K562 (cell line): ENCODE measurements at regions not wholly inside any gene's neighbourhood (a gene's known extent, or its start where the extent isn't known, plus 50 kb on each side); places are given as distances from the start of the nearest gene placed in this dataset.
A peak's percentile ranks its signal among the peaks of the same experiment; 100 is the strongest.

ENCODE experiments used
- CHCHD3 ChIP-seq: fragments of 250-450 bp; sonication (Bioruptor Pico); IDR thresholded peaks from 2 replicates; pipeline ENCODE4 v2.1.2; 2022; ENCODE audit warnings: mild to moderate bottlenecking
- CREB3 ChIP-seq: fragments of 450-650 bp; conservative IDR thresholded peaks from 2 replicates; pipeline ENCODE4 v1.6.1; 2016; ENCODE audit warnings: missing genetic modification characterization, low read depth, mild to moderate bottlenecking, missing compliant biosample characterization, moderate library complexity
- DDX20 ChIP-seq: fragments of 450-650 bp; IDR thresholded peaks from 2 replicates; pipeline ENCODE4 v1.6.1; 2016; ENCODE audit warnings: missing genetic modification characterization, low read depth, mild to moderate bottlenecking, missing compliant biosample characterization, moderate library complexity
- ETV1 ChIP-seq: fragments of 450-650 bp; conservative IDR thresholded peaks from 2 replicates; pipeline ENCODE4 v1.6.1; 2016; ENCODE audit warnings: missing genetic modification characterization, control low read depth, low read depth, missing compliant biosample characterization
- GABPA ChIP-seq: fragments of 200-800 bp; sonication (Bioruptor generic); conservative IDR thresholded peaks from 2 replicates; pipeline ENCODE4 v1.6.1; 2016; ENCODE audit warnings: low read depth, missing genetic modification characterization, missing compliant biosample characterization
- GABPB1 ChIP-seq: sonication (generic); formaldehyde crosslinking; IDR thresholded peaks from 2 replicates; pipeline ENCODE4 v1.8.0; 2022; ENCODE audit warnings: mild to moderate bottlenecking, missing genetic modification reagents
- HDAC8 ChIP-seq: fragments of 450-650 bp; IDR thresholded peaks from 2 replicates; pipeline ENCODE4 v1.6.1; 2016; ENCODE audit warnings: mild to moderate bottlenecking, missing genetic modification characterization, moderate library complexity, missing compliant biosample characterization
- MIER1 ChIP-seq: fragments of 450-650 bp; IDR thresholded peaks from 2 replicates; pipeline ENCODE4 v1.6.1; 2016; ENCODE audit warnings: antibody characterized with exemption, mild to moderate bottlenecking, low read depth
- MNT ChIP-seq, 2 experiments: fragments of 450-650 bp; conservative IDR thresholded peaks; 2 replicates each; pipeline ENCODE4 v1.6.1; 2017; ENCODE audit warnings: mild to moderate bottlenecking in 2 of 2, moderate library complexity in 2 of 2
- MTA3 ChIP-seq: fragments of 450-650 bp; formaldehyde crosslinking; IDR thresholded peaks from 2 replicates; pipeline ENCODE4 v1.6.1; 2017; ENCODE audit warnings: mild to moderate bottlenecking, borderline replicate concordance
- MYBL2 ChIP-seq, 2 experiments: fragments of 450-650 bp in 1 of 2; sonication (generic) in 1 of 2; formaldehyde crosslinking in 1 of 2; IDR thresholded peaks; 2 replicates each; pipeline versions ENCODE4 v1.6.1 to v1.8.1; 2017 to 2022; ENCODE audit warnings: borderline replicate concordance in 1 of 2, inconsistent platforms in 1 of 2, low read depth in 1 of 2, mild to moderate bottlenecking in 1 of 2, missing genetic modification reagents in 1 of 2, moderate library complexity in 1 of 2
- NFRKB ChIP-seq: fragments of 450-650 bp; IDR thresholded peaks from 2 replicates; pipeline ENCODE4 v1.6.1; 2016; ENCODE audit warnings: low read depth
- NR0B1 ChIP-seq: fragments of 450-650 bp; IDR thresholded peaks from one replicate; pipeline ENCODE4 v1.6.1; 2018; ENCODE audit warnings: mild to moderate bottlenecking, moderate library complexity; ENCODE audit not compliant: partially characterized antibody
- POLR2AphosphoS5 ChIP-seq: IDR thresholded peaks from 2 replicates; pipeline ENCODE4 v1.6.1; 2011; ENCODE audit warnings: mild to moderate bottlenecking, low read depth, low read length, moderate library complexity; ENCODE audit not compliant: control insufficient read depth, insufficient read depth
- RB1 ChIP-seq: fragments of 450-650 bp; IDR thresholded peaks from 2 replicates; pipeline ENCODE4 v1.6.1; 2017; ENCODE audit warnings: low read depth, mild to moderate bottlenecking
- SAP30 ChIP-seq: fragments of 200-600 bp; sonication (generic); IDR thresholded peaks from 2 replicates; pipeline ENCODE4 v1.6.1; 2012; ENCODE audit warnings: borderline replicate concordance, low read depth, mild to moderate bottlenecking, moderate library complexity, low read length, control low read depth, inconsistent platforms; ENCODE audit not compliant: insufficient read depth, poor library complexity, severe bottlenecking
- SMARCB1 ChIP-seq: IDR thresholded peaks from 2 replicates; pipeline ENCODE4 v1.6.1; 2011; ENCODE audit warnings: improper control_type of control experiment, low read depth; ENCODE audit not compliant: insufficient read length
- SP1 ChIP-seq: sonication (generic); formaldehyde crosslinking; IDR thresholded peaks from 2 replicates; pipeline ENCODE4 v1.8.1; 2022; ENCODE audit warnings: mild to moderate bottlenecking, missing genetic modification reagents
- SRSF7 ChIP-seq: fragments of 200-400 bp; formaldehyde crosslinking; optimal IDR thresholded peaks from 2 replicates; pipeline ENCODE3; 2017; ENCODE audit warnings: mild to moderate bottlenecking, low read depth, low read length
- SUPT5H ChIP-seq: fragments of 450-650 bp; IDR thresholded peaks from 2 replicates; pipeline ENCODE4 v1.6.1; 2016
- ZNF124 ChIP-seq: sonication (generic); formaldehyde crosslinking; IDR thresholded peaks from 2 replicates; pipeline ENCODE4 v1.8.1; 2022; ENCODE audit warnings: missing genetic modification reagents
- ZNF583 ChIP-seq: fragments of 250-450 bp; sonication (Bioruptor Pico); IDR thresholded peaks from 2 replicates; pipeline ENCODE4 v1.4.0; 2020
- ZNF696 ChIP-seq: fragments of 250-450 bp; sonication (Bioruptor Pico); conservative IDR thresholded peaks from 2 replicates; pipeline ENCODE4 v1.4.0; 2020; ENCODE audit warnings: mild to moderate bottlenecking, moderate library complexity
- ZNF707 ChIP-seq: fragments of 250-450 bp; sonication (Bioruptor Pico); conservative IDR thresholded peaks from 2 replicates; pipeline ENCODE4 v1.8.0; 2022; ENCODE audit warnings: inconsistent platforms, mild to moderate bottlenecking, moderate library complexity

GRCh38 chr6:26285143-26286134 lies 79.6 kb upstream of the BTN3A2 start (continued):
- TF ChIP-seq GABPA (tag), result peak; percentile 85
- TF ChIP-seq SAP30, result peak; percentile 83
- no peak for TF ChIP-seq NR0B1
- TF ChIP-seq SUPT5H, result peak; percentile 95
- TF ChIP-seq MYBL2 (IDR thresholded peaks at IDR 0.05; ENCODE audit: low read depth), result peak; percentile 60
- no peak for TF ChIP-seq MYBL2 (CRISPR knock-in tag; IDR thresholded peaks at IDR 0.05; ENCODE audit: borderline replicate concordance)
- TF ChIP-seq GABPB1 (CRISPR knock-in tag), result peak; percentile 87
- TF ChIP-seq CREB3 (tag), result peak; percentile 87
- TF ChIP-seq ZNF583, result peak; percentile 13; the same call in 1 of the 2 replicates
- TF ChIP-seq MIER1, result no peak
- TF ChIP-seq NFRKB, result peak; percentile 93; the same call in 1 of the 2 replicates
- peak; percentile 98 for TF ChIP-seq MTA3
- TF ChIP-seq SMARCB1, result no peak
- peak; percentile 94 for TF ChIP-seq RB1
- peak; percentile 97 for TF ChIP-seq SP1
- peak; percentile 90 to 96 for TF ChIP-seq MNT (conservative IDR thresholded peaks at IDR 0.05)
- TF ChIP-seq HDAC8, result no peak
- TF ChIP-seq ZNF696 (CRISPR knock-in tag), result 0 out of 2 replicates have a peak, but pooled peaks have one; percentile 60
- no peak for TF ChIP-seq ZNF124 (CRISPR knock-in tag)
- TF ChIP-seq POLR2AphosphoS5, result peak; percentile 97
- peak; percentile 99 for TF ChIP-seq ETV1 (tag)
- 0 out of 2 replicates have a peak, but pooled peaks have one; percentile 42 for TF ChIP-seq ZNF707 (CRISPR knock-in tag)
- TF ChIP-seq SRSF7, result no peak
- no peak for TF ChIP-seq DDX20
- TF ChIP-seq CHCHD3 (CRISPR knock-in tag), result peak; percentile 97
